Naive thymus-derived CD4-positive, alpha-beta T cell (primary cell): ENCODE measurements at regions not wholly inside any gene's neighbourhood (a gene's known extent, or its start where the extent isn't known, plus 50 kb on each side); places are given as distances from the start of the nearest gene placed in this dataset. TPM values are rescaled to one million over a fixed set of nuclear protein-coding genes. Genes with fewer than 3 reads are reported as not detected.

Experiments
- ATAC-seq: fragments of 150-1000 bp; cut with Tn5 transposase; 2 replicates; pipeline ENCODE4 v1.10.0; 2021; ENCODE audit warnings: mild to moderate bottlenecking, moderate library complexity
- CTCF ChIA-PET: fragments of 350-600 bp; sonication (Branson Sonifier 250); formaldehyde crosslinking; loops from one replicate; lab custom pipeline; 2021; ENCODE audit warnings: antibody characterized with exemption; lab: Charles Lee
- POLR2A ChIA-PET: fragments of 350-600 bp; sonication (Branson Sonifier 250); formaldehyde crosslinking; loops from one replicate; lab custom pipeline; 2021; ENCODE audit warnings: antibody characterized with exemption, inconsistent platforms; lab: Charles Lee
- DNase-seq, 9 donors: peaks; one replicate each; pipeline versions ENCODE4 v3.0.0 to v3.0.0-alpha.2; 2020 to 2022; ENCODE audit warnings: mixed read lengths in 1 of 9
- H3K27ac ChIP-seq: one replicate; pipeline ENCODE4 v1.7.0; 2013; ENCODE audit warnings: mild to moderate bottlenecking, low read depth, low read length, moderate library complexity
- H3K27me3 ChIP-seq, 2 donors: one replicate each; pipeline ENCODE4 v1.7.0; 2013; ENCODE audit warnings: low read length in 2 of 2, mild to moderate bottlenecking in 2 of 2, moderate library complexity in 2 of 2; ENCODE audit not compliant: control insufficient read depth in 2 of 2, insufficient read depth in 2 of 2
- H3K36me3 ChIP-seq, 3 experiments: 1 replicate in 2 of 3; 2 replicates in 1 of 3; pipeline ENCODE4 v1.7.0; 2013; ENCODE audit warnings: low read length in 3 of 3, mild to moderate bottlenecking in 3 of 3, moderate library complexity in 1 of 3; ENCODE audit not compliant: insufficient read depth in 3 of 3, control insufficient read depth in 2 of 3
- H3K4me1 ChIP-seq, 2 donors: one replicate each; pipeline ENCODE4 v1.7.0; 2013; ENCODE audit warnings: low read length in 2 of 2, mild to moderate bottlenecking in 2 of 2, moderate library complexity in 1 of 2; ENCODE audit not compliant: control insufficient read depth in 2 of 2, insufficient read depth in 2 of 2
- H3K4me3 ChIP-seq: 2 replicates; pipeline ENCODE4 v1.7.0; 2013; ENCODE audit warnings: mild to moderate bottlenecking, low read length
- H3K9me3 ChIP-seq, 3 experiments: 1 replicate in 2 of 3; 2 replicates in 1 of 3; pipeline ENCODE4 v1.7.0; 2013; ENCODE audit warnings: low read length in 3 of 3; ENCODE audit not compliant: control insufficient read depth in 2 of 3
- H3K27ac Mint-ChIP-seq, 9 donors: one replicate each; pipeline ENCODE4 v1.8.0; 2020 to 2022; ENCODE audit warnings: mixed read lengths in 9 of 9, mild to moderate bottlenecking in 8 of 9, moderate library complexity in 5 of 9, inconsistent platforms in 2 of 9
- H3K27me3 Mint-ChIP-seq, 5 donors: one replicate each; pipeline ENCODE4 v1.8.0; 2021 to 2022; ENCODE audit warnings: mixed read lengths in 5 of 5, mild to moderate bottlenecking in 1 of 5
- H3K36me3 Mint-ChIP-seq, 5 donors: one replicate each; pipeline ENCODE4 v1.8.0; 2020 to 2022; ENCODE audit warnings: mixed read lengths in 5 of 5, mild to moderate bottlenecking in 3 of 5, inconsistent platforms in 1 of 5
- H3K4me1 Mint-ChIP-seq, 7 donors: one replicate each; pipeline ENCODE4 v1.8.0; 2020 to 2022; ENCODE audit warnings: mixed read lengths in 7 of 7, mild to moderate bottlenecking in 3 of 7, inconsistent platforms in 1 of 7
- H3K4me3 Mint-ChIP-seq, 10 donors: one replicate each; pipeline ENCODE4 v1.8.0; 2020 to 2022; ENCODE audit warnings: mild to moderate bottlenecking in 10 of 10, mixed read lengths in 10 of 10, moderate library complexity in 6 of 10, inconsistent platforms in 2 of 10
- H3K9me3 Mint-ChIP-seq, 11 donors: one replicate each; pipeline ENCODE4 v1.8.0; 2020 to 2022; ENCODE audit warnings: mixed read lengths in 11 of 11, mild to moderate bottlenecking in 4 of 11, inconsistent platforms in 1 of 11, moderate library complexity in 1 of 11
- intact Hi-C, 2 donors: fragments of 100-400 bp; cut with micrococcal nuclease; formaldehyde crosslinking; loops; one replicate each; pipeline ENCODE4 v1.15.1; 2023
- microRNA-seq: library from miRNA; unstranded; fragments of <30 nt; microRNA quantifications from one replicate; pipeline ENCODE4 v1.2.0, GENCODE V29; 2022; ENCODE audit warnings: borderline microRNAs expressed

DNA sequence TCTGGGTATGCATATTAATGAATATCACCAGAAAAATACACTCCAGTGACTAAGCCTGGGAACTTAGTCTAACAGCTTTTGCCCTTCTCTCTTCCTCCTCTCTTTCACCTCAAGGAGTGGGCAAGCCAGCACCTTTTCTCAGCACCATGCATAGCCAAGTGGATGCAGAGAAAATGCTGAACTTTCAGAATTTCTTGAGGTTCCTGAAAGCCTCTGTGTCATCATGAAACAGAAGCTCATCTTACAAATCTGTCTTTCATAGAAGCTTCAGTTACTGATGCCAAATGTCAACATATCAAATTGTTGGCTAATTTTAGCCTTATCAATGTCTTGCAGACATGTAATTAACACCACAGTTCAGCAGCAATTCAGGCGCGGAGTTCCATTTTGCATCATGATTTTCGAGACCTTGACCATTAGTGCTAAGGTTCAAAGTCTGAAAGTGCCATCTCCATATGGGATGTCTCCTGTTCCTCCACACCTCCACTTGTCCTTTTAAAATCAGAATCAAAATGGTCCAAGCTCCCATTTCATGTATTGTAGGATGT lies 51.1 kb upstream of the RPH3A start:
- no peak overlapping the region for H3K4me3 Mint-ChIP-seq
- peaks cover 0 to 4% (median 0%) of the 10 kb centered on the region in 11 donors for H3K9me3 Mint-ChIP-seq
- Histone ChIP-seq H3K27ac (no peak overlapping the region), H3K9me3 (no peaks in the 10 kb centered on the region), H3K36me3 (no peaks in the 10 kb centered on the region), H3K27me3 (no peaks in the 10 kb centered on the region), H3K4me3 (no peak overlapping the region), H3K4me1 (no peaks in the 10 kb centered on the region)
- DNase-seq (no peak), ATAC-seq (no peak)
- ChIA-PET CTCF (no interaction called here), POLR2A (no interaction called here)
- peaks cover 8 to 62% (median 37%) of the 10 kb centered on the region in 5 donors for H3K27me3 Mint-ChIP-seq
- no peak overlapping the region for H3K27ac Mint-ChIP-seq
- intact Hi-C loops = no loop called here
- H3K4me1 Mint-ChIP-seq = peaks cover 0 to 3% (median 0%) of the 10 kb centered on the region in 7 donors
- no peaks in the 10 kb centered on the region for H3K36me3 Mint-ChIP-seq

DNA sequence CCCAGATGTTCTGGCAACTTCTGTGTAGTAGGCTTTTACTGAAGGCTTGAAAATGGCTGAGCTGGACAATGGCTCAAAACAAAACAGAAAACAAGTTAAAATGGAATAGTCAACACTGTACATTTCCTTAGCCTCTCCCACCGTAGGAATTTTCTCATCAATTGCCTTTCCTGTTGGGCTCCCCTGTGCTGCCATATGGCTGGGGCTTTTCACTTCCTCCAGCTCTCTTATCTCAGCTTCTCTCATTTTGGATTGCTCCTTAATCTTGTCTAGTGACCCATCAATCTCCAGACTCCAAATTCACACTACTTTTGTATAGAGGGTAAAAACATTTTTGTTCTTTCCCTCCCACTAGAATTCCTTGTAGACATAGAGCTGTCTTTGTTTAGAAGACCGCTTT lies 50.4 kb upstream of the RPH3A start:
- no peaks in the 10 kb centered on the region for H3K27me3 ChIP-seq
- H3K9me3 ChIP-seq = no peaks in the 10 kb centered on the region
- no peak for ATAC-seq
- no peak overlapping the region for H3K4me3 ChIP-seq
- Mint-ChIP-seq H3K27ac (no peak overlapping the region), H3K9me3 (peaks cover 0 to 4% (median 0%) of the 10 kb centered on the region in 11 donors), H3K4me1 (peaks cover 0 to 1% (median 0%) of the 10 kb centered on the region in 7 donors), H3K4me3 (no peak overlapping the region), H3K36me3 (no peaks in the 10 kb centered on the region), H3K27me3 (peaks cover 10 to 62% (median 37%) of the 10 kb centered on the region in 5 donors)
- intact Hi-C loops = no loop called here
- ChIA-PET POLR2A (no interaction called here), CTCF (no interaction called here)
- DNase-seq = no peak
- H3K27ac ChIP-seq = no peak overlapping the region
- no peaks in the 10 kb centered on the region for H3K36me3 ChIP-seq
- no peaks in the 10 kb centered on the region for H3K4me1 ChIP-seq

Small RNAs in the stretch of these regions (microRNA-seq; reads per million reads assigned to microRNA genes)
- not detected for gene MIR1302-1
